GM18498 (cell line): ENCODE measurements at regions not wholly inside any gene's neighbourhood (a gene's known extent, or its start where the extent isn't known, plus 50 kb on each side); places are given as distances from the start of the nearest gene placed in this dataset.
"Not testable (repeated sequence)": the region's sequence is repeated elsewhere in the genome, so short reads cannot be mapped to it uniquely, and the experiment has no call there.

Source experiments
- ATAC-seq: cut with Tn5 transposase; IDR thresholded peaks from one replicate; pipeline ENCODE4 v1.9.1; 2021; ENCODE audit warnings: mild to moderate bottlenecking, moderate library complexity; ENCODE audit not compliant: unreplicated experiment

DNA sequence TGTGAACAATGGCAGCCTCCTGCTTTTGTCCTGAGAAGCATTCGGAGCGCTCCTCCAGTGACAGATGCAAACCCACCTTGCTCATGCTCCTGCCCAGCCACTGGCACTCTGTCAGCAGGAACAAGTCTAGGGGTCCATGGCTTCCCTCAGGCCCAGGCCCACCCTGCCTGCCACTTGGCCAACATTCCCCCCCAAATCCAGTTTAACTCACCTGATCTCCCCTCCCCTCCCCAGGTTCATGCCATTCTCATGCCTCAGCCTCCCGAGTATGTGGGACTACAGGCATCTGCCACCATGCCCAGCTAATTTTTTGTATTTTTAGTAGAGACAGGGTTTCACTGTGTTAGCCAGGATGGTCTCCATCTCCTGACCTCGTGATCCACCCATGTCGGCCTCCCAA lies 118.9 kb upstream of the TPTE start:
- ATAC-seq: not testable (repeated sequence)

DNA sequence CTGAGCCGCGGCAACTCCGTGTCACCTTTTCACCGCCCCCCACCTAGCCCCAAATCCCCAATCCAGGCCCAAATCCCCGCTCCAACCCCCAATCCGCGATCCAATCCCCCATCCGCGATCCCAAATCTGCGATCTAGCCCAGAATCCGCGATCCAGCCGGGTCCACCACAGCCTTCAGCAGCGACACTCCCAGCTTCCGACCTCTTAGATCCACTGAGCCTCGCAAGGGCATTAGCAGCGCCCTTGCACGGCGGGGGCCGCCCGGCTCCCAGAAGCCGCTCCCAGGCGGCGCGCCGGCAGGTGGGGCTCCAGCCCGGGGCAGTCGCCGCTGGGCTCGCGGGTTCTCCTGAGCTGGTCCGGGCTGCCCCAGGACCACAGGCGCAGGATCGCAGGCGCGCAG lies 116.1 kb upstream of the TPTE start:
- ATAC-seq: not testable (repeated sequence)

DNA sequence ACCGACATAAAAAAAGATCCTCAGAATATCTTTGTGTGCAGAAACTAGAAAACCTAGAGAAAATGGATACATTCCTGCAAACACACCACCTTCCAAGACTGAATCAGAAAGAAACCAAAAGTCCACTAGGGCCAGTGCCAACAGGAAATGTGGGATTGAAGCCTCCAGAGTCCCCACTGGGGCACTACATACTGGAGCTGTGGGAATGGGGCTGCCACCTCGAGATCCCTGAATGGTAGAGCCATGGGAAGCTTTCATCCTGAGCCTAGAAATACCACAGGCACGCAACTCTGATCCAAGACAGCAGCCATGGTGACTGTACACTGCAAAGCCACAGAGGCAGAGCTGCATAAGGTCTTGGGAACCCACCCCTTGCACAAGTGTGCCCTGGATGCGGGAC lies 111.6 kb upstream of the TPTE start:
- ATAC-seq: not testable (repeated sequence)

DNA sequence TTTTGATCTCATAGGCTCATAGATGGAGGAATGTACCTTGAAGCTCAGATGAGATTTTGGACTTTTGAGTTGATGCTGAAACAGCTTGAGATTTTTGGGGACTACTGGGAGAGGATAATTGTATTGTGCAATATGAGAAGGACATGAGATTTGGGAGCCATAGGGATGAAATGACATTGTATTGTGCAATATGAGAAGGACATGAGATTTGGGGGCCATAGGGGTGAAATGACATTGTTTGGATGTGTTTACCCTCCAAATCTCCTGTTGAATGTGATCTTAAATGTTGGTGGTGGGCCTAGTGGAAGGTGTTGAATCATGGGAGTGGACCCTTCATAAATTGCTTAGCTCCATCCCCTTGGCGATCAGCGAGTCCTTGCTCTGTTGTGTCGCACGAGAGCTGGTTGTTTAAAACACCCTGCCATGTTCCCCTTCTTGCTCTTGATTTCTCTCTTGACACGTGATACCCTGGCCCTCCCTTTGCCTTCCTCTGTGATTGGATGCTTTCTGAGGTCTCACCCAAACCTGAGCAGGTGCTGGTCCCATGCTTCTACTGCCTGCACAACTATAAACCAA lies 110.9 kb upstream of the TPTE start:
- not testable (repeated sequence) for ATAC-seq

DNA sequence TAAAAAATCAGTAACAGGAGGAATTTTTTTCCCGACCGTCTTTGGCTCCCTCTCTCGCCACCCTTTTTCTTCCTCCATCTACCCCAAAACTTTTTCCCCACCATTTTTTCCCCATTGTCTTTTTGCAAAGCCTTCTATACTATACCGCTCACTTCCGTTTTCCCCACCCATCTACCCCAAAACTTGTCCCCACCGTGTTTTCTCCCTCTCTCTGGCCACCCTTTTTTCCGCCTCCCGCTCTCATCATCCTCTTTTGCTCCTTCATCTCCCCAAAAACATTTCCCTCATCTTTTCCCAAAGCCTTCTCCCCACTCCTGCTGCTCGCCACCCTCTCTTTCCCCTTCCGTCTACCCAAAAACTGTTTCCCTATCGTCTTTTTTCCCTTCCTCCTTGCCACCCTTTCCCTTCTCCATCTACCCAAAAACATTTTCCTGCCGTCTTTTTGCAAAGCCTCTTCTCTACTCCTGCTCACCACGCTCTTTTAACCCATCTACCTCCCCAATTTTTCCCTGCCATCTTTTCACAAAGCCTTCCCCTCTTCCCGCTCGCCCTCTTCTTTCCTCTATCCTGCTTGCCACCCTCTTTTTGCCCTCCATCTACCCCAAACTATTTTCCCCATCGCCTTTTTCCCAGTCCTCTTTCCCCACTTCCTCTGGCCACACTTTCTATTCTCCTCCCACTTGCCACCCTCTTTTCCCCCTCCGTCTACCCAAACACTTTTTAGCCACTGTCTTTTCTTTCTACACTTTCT lies 109.4 kb upstream of the TPTE start:
- ATAC-seq: not testable (repeated sequence)

DNA sequence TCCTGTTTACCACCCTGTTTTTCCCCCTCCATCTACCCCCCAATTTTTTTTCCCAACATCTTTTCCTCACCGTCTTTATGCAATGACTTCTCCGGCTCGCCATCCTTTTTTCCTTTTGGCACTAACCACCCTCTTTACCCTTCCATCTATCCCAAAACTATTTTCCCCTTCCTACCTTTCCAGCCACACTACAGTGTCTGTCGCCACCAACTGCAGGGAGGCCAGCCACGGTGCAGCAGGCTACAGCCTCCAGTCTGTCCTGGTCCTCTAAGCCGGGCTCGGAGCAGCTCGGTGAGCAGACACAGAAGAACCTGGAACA lies 108.5 kb upstream of the TPTE start:
- ATAC-seq: not testable (repeated sequence)

DNA sequence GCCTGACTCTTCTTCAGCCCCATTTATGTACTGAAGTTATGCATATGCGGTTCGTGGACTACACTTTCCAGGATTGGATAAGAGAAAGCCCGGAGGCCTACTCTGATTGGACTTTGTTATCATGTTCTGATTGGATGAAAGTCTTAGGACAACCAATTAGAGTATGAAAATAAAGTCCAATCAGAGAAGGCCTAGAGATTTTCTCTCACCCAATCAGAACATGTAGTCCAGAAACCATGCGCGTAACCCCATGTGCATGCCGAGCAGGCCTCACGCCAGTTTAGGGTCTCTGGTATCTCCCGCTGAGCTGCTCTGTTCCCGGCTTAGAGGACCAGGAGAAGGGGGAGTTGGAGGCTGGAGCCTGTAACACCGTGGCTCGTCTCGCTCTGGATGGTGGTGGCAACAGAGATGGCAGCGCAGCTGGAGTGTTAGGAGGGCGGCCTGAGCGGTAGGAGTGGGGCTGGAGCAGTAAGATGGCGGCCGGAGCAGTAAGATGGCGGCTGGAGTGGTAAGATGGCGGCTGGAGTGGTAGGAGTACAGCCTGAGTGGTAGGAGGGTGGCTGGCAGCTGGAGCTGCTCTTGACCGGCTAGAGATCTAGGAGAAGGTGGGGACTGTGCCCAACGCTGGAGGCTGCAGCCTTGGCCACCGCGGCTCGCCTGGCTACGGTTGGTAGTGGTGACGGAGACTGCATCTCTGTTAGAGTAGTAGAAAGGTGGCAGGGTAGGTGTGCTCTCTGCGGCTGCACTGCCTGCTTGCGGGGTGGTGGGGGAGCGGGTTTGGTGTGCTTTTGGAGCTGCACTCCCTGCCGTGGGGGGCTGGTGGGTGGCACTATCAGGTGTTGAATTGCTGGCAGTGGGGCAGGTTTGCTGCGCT lies 107.9 kb upstream of the TPTE start:
- not testable (repeated sequence) for ATAC-seq

DNA sequence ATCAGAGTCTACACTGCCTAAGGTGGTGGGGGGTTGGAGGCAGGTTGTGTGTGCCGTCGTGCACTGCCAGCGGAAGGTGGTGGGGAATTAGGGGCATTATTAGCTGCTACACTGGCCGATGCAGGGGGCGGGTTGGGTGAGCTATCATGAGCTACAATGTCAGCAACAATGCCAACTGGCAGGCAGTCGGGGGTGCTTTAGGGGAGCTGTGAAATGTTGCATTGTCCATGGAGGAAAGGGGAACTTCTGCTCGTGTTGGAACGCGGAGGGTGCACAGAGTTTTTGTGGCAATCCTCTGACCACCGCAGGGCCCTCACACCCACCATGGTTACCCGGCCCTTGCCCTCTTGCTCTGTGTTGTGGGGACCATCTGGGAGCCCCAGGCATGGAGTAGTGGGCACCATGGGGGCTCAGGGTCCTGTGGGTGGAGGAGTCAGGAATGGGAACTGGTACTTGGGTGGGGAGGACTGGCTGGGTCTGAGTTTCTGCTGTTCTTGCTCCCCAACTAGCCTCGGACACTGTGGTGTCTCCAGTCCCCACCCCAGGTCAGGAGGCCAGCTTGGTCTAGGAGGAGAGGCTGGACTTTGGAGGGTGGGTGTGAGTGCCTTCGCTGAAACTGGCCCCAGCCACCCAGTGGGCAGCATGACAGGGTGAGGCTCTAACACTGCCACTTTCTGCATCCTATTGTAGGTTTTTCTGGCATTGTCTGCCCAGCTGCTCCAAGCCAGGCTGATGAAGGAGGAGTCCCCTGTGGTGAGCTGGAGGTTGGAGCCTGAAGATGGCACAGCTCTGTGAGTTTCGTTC lies 107.1 kb upstream of the TPTE start:
- ATAC-seq: not testable (repeated sequence)

DNA sequence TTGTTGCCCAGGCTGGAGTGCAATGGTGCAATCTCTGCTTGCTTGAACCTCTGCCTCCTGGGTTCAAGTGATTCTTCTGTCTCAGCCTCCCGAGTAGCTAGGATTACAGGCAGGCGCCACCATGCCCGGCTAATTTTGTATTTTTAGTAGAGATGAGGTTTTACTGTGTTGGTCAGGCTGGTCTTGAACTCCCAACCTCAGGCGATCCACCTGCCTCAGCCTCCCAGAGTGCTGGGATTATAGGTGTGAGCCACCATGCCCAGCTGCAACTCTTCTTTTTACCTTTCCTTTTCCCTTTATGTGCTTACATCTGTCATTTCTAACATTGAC lies 106.5 kb upstream of the TPTE start:
- not testable (repeated sequence) for ATAC-seq

DNA sequence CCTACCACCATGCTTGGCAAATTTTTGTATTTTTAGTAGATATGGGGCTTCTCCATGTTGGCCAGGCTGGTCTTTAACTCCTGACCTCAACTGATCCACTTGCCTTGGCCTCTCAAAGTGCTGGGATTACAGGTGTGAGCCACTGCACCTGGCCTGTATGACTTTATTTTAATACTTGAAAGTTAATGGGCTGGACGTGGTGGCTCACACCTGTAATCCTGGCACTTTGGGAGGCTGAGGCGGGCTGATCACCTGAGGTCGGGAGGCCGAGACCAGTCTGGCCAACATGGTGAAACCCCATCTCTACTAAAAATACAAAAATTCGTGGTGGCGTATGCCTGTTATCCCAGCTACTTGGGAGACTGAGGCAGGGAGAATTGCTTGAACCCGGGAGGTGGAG lies 105.9 kb upstream of the TPTE start:
- ATAC-seq: not testable (repeated sequence)

DNA sequence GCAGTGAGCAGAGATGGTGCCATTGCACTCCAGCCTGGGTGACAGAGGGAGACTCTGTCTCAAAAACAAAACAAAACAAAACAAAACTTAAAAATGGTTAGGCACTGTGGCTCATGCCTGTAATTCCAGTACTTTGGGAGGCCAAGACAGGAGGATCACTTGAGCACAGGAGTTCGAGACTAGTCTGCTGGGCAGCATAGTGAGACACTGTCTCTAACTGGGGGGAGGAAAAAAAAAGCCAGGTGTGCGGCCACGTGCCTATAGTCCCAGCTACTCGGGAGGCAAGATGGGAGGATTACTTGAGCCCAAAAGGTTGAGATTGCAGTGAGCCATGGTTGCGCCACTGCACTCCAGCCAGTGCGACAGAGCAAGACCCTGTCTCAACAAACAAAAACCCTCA lies 105.5 kb upstream of the TPTE start:
- ATAC-seq: not testable (repeated sequence)

DNA sequence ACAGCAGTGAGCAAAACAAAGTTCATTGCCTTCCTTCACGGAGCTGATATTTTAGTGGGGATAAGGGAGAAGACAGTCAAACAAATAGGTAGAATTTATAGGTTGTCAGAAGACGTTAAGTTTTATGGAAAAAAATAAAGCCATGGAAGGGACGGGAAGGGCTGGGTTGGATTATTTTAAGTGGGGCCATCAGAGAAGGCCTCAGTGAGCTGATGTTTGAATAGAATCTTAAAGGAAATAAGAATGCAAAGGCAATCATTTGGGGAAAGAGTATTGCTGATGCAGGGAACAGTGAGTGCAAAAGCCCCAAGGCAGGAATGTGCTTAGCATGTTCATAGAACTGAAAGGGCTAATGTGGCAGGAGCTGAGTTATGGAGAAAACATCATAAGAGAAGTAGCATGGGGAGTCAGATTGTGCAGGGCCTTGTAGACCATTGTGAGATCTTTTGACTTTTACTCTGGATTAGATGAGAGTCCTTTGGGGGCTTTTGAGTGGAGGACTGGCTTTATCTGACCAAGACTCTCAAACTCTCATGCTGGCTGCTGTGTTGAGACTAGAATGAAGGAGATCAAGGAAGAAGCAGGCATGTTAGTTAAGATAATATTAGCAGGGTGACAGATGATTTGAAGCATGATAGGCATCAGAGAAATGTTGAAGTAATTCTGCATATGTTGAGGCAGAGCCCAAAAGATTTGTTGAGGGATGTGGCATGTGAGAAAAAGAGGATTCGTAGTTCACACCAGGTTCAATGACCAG lies 104.5 kb upstream of the TPTE start:
- not testable (repeated sequence) for ATAC-seq

DNA sequence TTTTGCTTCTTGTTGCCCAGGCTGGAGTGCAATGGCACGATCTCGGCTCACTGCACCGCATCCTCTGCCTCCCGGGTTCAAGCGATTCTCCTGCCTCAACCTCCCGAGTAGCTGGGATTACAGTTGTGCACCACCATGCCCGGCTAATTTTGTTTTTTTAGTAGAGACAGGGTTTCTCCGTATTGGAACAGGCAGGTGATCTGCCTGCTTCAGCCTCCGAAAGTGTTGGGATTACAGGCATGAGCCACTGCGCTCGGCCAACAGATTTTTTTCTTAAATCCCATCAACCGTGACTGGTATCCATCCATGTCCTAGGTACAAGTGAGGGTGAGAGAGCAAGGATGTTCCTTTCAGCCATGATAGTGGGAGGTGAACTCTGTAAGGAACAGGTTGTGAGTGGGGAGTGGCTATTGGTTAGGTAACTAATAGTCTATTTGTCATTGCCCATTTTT lies 103.8 kb upstream of the TPTE start:
- not testable (repeated sequence) for ATAC-seq

DNA sequence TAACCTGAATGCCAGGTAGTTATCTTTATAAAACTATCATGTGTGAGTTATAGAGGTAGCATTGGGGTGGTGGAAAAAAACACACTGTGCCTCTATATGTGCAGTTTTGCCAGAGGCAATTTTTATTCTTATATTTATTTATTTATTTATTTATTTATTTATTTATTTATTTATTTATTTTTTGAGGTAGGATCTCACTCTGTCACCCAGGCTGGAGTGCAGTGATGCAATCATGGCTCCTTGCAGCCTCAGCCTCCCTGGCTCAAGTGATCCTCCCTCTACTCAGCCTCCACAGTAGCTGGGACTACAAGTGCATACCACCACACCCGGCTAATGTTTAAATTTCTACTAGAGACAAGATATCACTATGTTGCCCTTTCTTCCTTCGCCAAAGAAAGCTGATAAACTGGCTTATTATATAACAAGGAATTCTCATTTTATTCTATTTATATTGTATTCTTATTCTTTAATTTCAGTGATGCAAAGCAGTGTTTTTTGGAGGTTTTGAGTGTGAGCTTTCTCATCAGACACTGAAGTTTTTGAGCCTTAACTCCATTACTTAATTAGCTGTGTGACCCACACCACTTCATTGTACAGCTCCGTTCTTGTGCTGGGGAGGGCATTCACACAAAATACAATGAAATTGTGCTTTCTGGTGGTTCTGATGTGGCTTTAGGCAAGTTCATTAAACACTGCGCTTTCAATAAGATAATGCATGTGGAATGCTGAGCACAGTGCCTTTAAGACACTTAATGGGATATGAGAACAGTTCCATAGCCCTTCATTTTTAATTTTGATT lies 102.9 kb upstream of the TPTE start:
- ATAC-seq: not testable (repeated sequence)

DNA sequence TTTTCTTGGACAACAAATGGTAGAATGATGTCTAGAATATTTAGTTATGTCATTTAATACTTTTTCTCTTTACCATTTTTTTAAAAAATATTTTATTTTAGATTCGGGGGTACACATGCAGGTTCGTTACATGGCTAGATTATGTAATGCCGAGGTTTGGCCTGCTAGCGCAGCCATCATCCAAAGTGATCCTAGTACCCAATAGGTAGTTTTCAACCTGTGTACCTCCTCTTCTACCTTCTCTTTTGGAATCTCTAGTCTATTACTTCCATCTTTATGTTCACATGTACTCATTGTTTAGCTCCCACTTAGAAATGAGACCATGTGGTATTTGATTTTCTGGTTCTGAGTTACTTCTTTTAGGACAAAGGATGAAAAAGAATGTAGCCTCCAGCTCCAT lies 100.2 kb upstream of the TPTE start:
- not testable (repeated sequence) for ATAC-seq

DNA sequence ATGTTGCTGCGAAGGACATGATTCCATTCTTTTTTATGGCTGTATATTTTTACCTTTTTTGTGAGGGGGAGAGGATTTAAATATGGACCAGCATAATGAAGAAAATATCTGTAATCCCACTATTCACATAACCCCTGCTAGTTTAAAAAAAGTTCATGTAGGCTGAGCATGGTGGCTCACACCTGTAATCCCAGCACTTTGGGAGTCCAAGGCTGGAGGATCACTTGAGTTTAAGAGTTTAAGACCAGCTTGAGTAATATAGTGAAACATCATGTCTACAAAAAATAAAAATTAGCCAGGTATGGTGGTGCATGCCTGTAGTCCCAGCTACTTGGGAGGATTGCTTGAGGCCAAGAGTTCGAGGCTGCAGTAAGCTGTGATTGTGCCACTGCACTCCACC lies 99.8 kb upstream of the TPTE start:
- not testable (repeated sequence) for ATAC-seq

DNA sequence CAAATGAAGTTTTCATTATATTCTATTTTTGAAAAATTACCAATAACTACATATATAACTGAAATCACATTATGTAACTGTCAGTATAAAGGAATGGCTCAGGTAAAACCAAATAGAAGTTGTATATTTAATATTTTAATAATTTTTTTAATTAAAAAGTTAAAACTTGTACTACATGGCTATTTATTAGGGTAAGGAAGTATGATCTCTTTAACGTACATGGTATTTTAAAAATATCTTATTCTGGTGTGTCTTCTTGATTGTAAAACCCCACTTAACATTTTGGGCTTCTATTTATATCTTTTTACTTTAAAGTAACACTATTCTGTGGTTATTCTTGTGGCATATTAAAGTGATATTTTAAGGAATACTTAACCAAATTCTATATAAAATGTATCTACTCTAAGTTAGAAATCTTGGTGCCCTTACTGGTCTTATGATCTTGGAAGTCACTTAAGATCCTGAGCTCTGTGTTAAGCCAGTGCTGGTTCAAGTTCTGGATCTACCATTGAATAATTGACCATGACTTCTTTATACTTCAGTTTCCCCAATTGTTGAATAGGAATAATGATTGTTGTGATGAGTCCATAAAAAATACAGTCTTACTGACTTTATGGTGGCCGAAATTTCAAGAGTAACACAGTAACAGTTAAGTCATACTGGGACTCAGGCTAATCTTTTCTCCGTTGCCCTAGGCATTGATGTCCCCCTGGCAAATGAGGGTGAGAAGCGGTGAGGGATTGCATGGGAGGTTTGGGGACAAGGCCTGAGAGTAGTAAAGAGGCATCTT lies 97.1 kb upstream of the TPTE start:
- not testable (repeated sequence) for ATAC-seq

DNA sequence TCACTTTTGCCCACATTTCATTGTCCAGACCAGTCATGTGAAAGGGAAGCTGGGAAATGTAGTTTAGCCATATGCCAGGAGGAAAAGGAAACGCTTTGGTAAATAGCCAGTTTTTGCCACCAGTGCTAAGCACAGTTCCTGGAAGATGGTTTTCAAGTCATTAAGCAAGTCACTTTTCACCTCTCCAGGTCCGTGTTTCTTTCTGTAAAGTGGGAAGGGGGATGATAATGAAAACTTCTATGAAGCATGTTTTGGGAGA lies 96.6 kb upstream of the TPTE start:
- not testable (repeated sequence) for ATAC-seq

DNA sequence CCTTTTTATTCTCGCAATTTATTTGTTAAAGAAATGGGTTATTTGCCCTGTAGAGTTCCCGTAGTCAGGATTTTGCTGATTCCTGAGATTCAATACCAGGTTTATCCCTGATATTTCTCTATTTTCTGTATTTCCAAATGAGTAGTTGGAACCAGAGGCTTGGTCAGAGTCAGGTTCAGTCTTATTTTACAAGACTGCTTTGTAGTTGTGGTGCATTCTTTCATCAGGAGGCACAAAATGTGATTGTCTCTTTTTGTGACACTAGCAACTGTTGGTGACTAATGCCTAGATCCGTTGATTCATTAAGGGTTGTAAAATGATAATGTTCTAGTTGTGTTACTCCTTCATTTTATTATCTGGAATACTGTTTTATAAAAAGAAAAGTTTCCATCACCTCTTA lies 95.5 kb upstream of the TPTE start:
- no peak for ATAC-seq
